ENCODE measurements at regions not wholly inside any gene's neighbourhood (a gene's known extent, or its start where the extent isn't known, plus 50 kb on each side); places are given as distances from the start of the nearest gene placed in this dataset.

DNA sequence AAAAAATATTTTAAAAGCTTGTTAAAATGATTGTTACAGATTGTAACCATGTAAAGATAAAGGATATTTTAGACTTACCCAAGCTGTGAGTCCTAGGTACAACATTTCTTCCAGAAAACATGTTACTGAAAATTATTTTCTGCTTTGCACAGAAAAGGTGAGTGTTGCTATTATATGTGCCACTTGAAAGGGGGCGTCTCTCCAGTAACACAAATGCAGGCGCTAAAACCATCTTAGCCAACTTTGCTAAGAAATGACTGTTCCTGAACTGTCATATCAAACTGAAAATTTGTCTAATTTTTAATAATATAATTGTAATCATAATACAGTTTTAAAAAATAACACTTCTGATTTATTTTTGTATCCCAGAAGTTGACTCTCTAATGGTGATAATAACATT lies 75.6 kb upstream of the KRAS start:
- Histone ChIP-seq H3K4me3 (no peak overlapping the region), H3K36me3 (ENCODE audit: low read depth) (no peaks in the 10 kb centered on the region), H3K4me1 (ENCODE audit: low read depth) (no peaks in the 10 kb centered on the region), H3K9me3 (no peaks in the 10 kb centered on the region)
- ATAC-seq, result no peak
- intact Hi-C loops (cut with DNase I, micrococcal nuclease), result no loop called here
- TF ChIP-seq, protein P1, sequence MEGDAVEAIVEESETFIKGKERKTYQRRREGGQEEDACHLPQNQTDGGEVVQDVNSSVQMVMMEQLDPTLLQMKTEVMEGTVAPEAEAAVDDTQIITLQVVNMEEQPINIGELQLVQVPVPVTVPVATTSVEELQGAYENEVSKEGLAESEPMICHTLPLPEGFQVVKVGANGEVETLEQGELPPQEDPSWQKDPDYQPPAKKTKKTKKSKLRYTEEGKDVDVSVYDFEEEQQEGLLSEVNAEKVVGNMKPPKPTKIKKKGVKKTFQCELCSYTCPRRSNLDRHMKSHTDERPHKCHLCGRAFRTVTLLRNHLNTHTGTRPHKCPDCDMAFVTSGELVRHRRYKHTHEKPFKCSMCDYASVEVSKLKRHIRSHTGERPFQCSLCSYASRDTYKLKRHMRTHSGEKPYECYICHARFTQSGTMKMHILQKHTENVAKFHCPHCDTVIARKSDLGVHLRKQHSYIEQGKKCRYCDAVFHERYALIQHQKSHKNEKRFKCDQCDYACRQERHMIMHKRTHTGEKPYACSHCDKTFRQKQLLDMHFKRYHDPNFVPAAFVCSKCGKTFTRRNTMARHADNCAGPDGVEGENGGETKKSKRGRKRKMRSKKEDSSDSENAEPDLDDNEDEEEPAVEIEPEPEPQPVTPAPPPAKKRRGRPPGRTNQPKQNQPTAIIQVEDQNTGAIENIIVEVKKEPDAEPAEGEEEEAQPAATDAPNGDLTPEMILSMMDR (IDR thresholded peaks at IDR 0.05), result no peak
- DNase-seq, result no peak

DNA sequence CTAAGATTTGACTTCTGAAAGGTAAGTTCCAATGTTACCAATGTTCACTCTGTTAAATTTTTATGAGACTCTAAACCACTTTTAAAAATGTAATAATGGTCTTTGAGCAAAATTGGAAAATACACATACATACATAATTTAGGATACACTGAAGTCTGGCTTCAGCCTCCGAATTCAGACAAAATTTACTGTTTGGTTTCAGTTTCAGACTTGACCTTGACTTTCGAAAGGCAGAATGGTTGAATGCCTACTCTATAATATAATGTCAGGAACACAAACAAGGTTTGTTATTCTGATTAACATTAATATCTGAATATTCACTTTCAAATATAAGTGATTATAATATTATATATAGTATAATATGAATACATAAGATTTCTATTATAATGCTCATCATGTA lies 74.1 kb upstream of the KRAS start:
- TF ChIP-seq, protein P1 (IDR thresholded peaks at IDR 0.05), result no peak
- Histone ChIP-seq H3K4me3 (no peak overlapping the region), H3K4me1 (ENCODE audit: low read depth) (no peaks in the 10 kb centered on the region), H3K9me3 (no peaks in the 10 kb centered on the region), H3K36me3 (ENCODE audit: low read depth) (no peaks in the 10 kb centered on the region)
- intact Hi-C loops (cut with DNase I, micrococcal nuclease), result no loop called here
- DNase-seq (no peak), ATAC-seq (no peak)

DNA sequence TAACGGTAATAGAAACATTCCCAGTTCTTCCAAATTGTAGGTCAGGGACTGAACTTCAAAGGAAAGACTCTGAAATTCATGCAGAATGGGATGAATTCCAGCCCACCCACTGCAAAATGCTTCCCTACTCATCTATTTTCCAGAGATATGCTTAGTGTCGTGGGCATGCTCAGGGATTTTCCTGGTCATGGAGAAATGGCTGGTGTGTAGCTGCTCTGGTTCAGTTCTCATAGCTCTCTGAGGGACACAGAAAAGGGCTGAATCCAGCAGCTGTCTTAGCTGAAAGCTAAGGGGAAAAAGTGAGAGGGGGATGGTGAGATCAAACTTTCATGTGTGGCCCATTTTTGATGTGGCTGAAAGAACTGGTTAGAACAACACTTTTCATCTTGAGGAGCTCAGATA lies 72.9 kb upstream of the KRAS start:
- no peak for DNase-seq
- intact Hi-C loops (cut with DNase I, micrococcal nuclease), result no loop called here
- H3K4me3 ChIP-seq, result no peak overlapping the region
- H3K4me1 ChIP-seq (ENCODE audit: low read depth), result no peaks in the 10 kb centered on the region
- no peak for ATAC-seq
- no peaks in the 10 kb centered on the region for H3K36me3 ChIP-seq (ENCODE audit: low read depth)
- H3K9me3 ChIP-seq, result no peaks in the 10 kb centered on the region
- TF ChIP-seq, protein P1 (IDR thresholded peaks at IDR 0.05), result no peak

DNA sequence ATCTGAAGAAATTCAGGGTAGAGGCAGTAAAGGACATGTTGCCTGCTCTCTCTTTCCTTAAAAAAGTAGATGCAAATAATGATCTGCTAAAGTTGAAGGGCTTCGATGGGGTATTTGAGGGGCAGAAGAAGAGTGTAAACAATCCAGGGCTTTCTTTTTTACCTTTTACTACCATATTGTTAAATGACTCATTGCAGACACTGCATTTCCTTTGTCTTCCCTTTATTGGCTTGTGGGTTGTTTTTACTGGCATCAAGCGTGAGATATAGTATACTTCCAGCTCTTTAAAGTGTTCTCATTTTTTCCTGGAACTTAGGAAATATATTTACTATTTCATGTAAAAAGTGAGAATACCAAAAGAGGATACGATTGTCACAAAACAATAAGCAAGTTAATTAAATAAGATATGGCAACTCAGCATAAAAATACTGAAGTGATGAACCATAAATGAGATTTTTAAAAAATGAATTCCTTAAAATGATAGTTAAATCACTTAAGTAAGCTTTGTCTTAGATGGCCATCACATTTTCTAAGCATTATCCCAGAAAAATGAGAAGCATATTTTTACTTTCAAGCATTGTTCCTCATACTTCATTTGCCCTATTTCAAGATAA lies 72.3 kb upstream of the KRAS start:
- TF ChIP-seq, protein P1 (IDR thresholded peaks at IDR 0.05), result no peak

DNA sequence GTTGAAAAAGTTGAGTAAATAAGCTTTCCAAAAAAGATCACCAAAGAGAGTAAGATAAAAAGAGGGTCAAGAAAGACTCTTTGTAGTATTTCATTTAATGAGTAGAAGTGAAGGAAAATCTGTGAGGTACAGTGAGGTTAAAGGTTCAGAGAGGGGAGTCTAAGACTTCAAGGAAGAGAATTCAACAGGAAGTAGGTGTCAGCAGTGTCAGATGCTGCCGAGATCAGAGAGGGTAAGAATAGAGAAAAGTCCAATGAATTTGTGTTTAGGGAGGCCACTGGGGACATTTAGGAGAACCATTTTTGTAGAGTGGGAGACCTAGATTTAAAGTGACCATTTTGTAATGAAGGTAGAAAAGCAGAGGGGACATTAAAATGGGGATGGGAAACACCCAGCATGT lies 71.6 kb upstream of the KRAS start:
- DNase-seq, result no peak
- H3K9me3 ChIP-seq, result no peaks in the 10 kb centered on the region
- TF ChIP-seq, protein P1 (IDR thresholded peaks at IDR 0.05), result no peak
- H3K36me3 ChIP-seq (ENCODE audit: low read depth), result no peaks in the 10 kb centered on the region
- H3K4me3 ChIP-seq, result no peak overlapping the region
- H3K4me1 ChIP-seq (ENCODE audit: low read depth), result no peaks in the 10 kb centered on the region
- ATAC-seq, result peak; percentile 70
- intact Hi-C loops (cut with DNase I, micrococcal nuclease), result no loop called here

More for the DNA sequence above, 72.3 kb upstream of the KRAS start:
- Histone ChIP-seq H3K36me3 (ENCODE audit: low read depth) (no peaks in the 10 kb centered on the region), H3K9me3 (no peaks in the 10 kb centered on the region), H3K4me3 (no peak overlapping the region), H3K4me1 (ENCODE audit: low read depth) (no peaks in the 10 kb centered on the region)
- DNase-seq (no peak), ATAC-seq (peak; percentile 95)
- intact Hi-C loops (cut with DNase I, micrococcal nuclease), result no loop called here

DNA sequence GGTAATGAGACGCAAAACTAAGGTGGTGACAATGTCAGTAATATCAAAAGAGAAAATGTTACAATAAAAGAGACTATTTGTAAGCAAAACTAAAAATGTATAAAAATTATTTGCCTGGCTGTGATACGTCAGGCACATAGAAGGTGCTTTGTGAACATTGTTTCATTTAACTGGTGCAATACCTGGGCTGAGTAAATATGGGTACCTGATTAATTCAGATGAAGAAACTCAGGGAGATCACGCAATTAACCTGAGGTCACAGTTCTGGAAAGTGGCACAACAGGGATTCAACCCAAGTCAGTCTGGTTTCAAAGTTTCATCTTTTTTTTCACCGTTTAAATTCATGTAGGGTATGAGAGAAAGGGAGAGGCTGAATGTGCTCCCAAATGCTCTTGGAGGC lies 71.0 kb upstream of the KRAS start:
- ATAC-seq (no peak), DNase-seq (no peak)
- intact Hi-C loops (cut with DNase I, micrococcal nuclease), result no loop called here
- H3K36me3 ChIP-seq (ENCODE audit: low read depth), result no peaks in the 10 kb centered on the region
- H3K4me1 ChIP-seq (ENCODE audit: low read depth), result no peaks in the 10 kb centered on the region
- TF ChIP-seq, protein P1 (IDR thresholded peaks at IDR 0.05), result no peak
- H3K4me3 ChIP-seq, result no peak overlapping the region
- no peaks in the 10 kb centered on the region for H3K9me3 ChIP-seq
